ENCODE measurements at regions not wholly inside any gene's neighbourhood (a gene's known extent, or its start where the extent isn't known, plus 50 kb on each side); places are given as distances from the start of the nearest gene placed in this dataset.
"Not testable (repeated sequence)": the region's sequence is repeated elsewhere in the genome, so short reads cannot be mapped to it uniquely, and the experiment has no call there.

DNA sequence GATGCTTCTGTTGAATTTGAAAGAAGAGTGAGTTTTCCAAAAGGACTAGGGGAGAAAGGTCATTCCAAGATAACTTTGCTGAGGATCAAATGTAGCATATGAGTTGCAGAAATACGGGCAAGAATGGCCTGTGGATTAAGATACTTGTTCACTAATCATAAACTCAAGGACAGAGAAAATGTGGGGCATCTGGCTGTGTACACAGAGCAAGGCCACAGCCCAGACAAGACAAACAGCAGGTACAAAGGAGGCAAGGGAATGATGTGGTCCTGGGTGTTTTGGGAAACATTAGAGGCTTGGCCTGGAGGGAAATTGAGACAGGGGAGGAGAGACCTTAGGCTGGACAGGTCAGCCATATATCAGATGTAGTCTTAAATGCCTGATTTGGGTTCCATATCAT is 254.8 kb downstream of the TTC32 start:
- intact Hi-C loops (cut with micrococcal nuclease): no loop called here
- ATAC-seq: no peak

DNA sequence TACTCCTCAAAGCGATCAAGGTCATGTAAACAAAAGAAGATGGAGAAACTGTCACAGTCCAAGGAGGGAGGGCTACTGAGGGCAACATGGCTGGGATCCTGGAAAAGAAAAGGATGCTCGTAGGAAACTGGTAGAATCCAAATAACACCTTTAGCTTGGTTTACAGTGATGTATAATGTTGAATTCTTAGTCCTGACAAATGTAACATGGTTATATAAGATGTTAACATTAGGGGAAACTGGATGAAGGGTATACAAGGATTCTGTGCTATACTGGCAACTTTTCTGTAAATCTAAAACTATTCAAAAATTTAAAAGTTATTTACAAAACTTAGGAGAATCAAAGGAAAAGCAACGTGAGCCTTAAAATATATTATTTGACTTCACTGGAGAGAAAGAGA is 257.0 kb downstream of the TTC32 start:
- no peak for ATAC-seq
- no peak for DNase-seq
- intact Hi-C loops (cut with micrococcal nuclease): no loop called here

More for the DNA sequence above, 254.8 kb downstream of the TTC32 start:
- no peak for DNase-seq

DNA sequence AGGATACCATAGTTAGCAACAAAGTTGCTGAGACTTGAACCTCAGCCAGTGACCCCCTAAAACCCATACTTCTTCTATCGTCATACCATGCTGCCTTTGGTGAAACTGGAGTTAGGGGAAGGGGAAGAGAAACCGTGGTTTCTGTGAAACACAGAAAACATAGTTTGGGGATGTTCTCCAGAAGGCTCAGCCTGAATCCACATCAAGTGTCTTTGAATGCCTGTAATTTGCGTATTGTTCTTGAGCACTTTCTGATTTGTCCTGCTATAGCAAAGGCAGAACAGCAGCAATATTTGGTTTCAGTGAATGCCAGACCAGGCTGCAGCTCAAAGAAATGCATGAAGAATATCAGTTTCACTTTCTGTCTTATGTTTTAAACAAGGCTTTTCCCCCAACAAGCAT is 258.7 kb downstream of the TTC32 start:
- intact Hi-C loops (cut with micrococcal nuclease): no loop called here
- no peak for DNase-seq
- ATAC-seq: no peak

DNA sequence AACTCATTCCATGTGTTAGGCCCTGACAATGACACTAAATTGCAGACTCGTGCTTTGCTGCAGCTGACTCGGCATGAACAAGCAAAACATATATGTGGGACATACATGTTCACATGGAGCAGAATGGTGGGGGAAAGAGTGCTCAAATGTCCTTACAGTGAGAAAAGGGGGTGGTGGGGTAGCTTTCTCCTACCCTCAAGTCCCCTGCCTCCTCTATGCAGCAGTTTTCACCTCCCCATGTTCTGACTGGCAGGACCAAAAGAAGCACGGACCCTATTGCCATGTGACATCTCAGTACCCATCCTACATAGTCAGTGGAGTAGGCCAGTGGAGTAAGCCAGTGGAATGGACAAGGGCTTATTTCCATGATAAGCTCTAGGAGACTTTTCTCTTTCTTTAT is 259.3 kb downstream of the TTC32 start:
- ATAC-seq (no peak), DNase-seq (no peak)
- intact Hi-C loops (cut with micrococcal nuclease): no loop called here

DNA sequence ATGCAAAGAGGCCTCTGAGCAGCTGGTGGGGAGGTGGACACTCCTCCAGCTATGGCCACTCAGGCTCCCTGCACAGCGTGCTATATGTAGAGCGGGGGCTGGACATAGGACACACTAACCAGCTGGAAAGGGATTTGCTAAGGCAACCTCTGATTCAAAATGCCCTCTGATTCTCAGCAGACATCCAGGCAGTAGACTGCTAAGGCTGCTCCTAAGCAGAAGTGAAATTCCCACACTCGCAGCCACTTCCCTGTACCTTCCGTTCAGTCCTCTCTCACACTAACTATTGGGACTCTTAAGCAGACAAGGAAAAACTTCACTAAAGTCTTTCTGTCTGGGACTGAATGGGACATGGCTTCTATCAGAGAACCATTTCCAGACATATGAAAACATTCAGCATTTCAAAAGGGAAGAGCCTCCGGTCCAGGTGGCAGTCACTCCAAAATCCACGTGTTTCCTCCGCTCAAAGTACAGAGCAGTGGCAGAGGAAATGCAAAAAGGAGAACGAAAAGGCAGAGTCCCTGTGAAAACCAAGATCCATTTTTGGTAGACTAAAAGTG is 265.8 kb downstream of the TTC32 start:
- intact Hi-C loops (cut with micrococcal nuclease): no loop called here
- DNase-seq (no peak), ATAC-seq (no peak)

DNA sequence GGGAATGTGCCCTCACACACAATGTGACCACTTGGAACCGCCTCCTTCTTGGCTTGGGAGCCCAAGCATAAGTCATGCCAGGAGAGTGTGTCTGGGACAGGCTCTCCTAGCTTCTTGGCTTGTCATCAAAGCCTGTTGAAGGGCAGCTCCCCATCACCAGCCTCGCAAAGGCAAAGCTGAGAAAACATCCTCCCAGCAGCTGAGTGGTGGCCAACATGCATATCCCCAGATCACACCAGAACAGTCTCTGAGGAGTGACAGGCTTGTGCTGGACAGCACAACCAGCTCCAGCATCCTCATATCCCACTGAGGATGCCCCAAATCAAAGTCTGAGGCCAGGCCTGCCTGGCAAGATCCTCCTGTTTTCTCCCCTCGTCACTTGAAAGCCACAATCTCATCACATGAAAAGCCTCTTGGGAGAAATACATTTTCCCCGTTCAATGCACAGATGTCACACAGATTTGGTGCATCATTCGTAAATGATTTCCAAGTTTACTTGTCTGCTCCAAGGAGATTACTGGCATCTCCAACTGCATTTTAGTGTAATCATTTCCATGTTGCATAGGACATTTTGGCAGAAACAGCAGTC is 269.3 kb downstream of the TTC32 start:
- intact Hi-C loops (cut with micrococcal nuclease): no loop called here
- peak; percentile 98 for ATAC-seq
- DNase-seq: peak; percentile 75

DNA sequence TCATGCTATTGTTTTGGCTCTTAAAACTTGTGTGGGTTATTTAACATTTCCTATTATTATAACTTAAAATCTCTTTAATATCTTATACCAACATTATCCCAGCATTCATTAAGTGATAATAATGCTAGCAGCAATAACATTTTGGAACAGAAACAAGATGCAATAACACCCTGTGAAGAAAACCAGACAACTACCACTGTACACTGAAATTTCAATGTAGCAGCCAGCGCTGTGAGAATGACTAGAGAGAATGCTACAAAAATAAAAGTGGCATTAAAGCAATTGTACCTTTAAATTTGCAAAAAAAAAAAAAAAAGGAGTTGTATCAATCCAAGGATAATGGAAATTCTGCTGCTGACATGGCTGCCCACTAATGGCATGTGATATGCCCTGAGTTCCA is 269.9 kb downstream of the TTC32 start:
- intact Hi-C loops (cut with micrococcal nuclease): no loop called here
- DNase-seq (no peak), ATAC-seq (peak; percentile 24)

DNA sequence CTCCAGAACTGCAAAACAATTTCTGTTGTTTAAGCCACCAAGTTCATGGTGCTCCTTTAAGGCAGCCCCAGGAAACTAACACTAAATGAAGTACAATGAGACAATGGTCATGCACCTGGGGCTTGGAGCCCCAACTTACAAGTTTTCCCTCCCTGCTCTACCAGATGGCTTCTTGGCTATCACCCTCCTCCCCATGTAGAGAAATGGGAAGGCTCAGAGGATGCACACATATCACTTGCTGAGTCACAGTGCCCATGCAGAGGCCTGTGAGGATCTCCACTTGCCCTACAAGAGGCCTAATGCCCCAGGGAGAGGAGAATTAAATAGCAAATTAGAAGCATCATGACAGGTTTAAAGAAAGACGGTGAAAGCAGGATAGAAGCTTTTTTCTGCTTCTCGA is 270.9 kb downstream of the TTC32 start:
- no peak for DNase-seq
- intact Hi-C loops (cut with micrococcal nuclease): no loop called here
- no peak for ATAC-seq

DNA sequence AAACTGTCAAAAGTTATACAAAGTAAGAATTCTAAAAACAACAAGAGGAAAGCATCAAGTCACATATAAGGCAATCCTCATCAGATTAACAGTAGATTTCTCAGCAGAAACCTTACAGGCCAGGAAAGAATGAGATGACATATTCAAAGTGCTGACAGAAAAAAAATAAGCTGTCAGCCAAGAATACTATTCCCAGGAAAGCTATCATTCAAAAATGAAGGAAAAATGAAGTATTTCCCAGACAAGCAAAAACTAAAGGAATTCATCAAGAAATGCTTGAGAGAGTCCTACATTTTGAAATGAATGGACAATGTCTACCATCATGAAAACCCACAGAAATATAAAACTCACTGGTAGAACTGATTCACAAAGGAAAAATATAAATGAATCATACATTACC is 268.9 kb upstream of the OSR1 start:
- ATAC-seq (no peak), DNase-seq (no peak)
- intact Hi-C loops (cut with micrococcal nuclease): no loop called here

DNA sequence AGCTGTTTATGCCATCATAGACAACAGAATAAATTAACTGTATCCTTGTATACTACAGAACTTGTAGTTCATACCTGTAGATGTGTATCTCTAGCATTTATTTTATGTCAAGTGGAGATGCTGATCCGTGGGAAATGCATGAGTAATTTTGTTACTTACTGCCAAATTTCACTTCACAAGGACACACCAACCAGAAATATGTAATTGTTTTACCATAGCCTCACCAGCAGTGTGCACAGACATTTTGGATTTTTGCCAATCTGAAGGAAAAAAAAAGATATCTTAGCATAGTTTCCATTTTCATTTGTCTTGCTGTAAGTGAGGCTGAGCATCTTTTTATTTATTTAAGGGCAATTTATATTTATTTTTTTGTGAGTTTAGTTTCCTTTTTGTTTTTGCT is 265.1 kb upstream of the OSR1 start:
- intact Hi-C loops (cut with micrococcal nuclease): no loop called here

DNA sequence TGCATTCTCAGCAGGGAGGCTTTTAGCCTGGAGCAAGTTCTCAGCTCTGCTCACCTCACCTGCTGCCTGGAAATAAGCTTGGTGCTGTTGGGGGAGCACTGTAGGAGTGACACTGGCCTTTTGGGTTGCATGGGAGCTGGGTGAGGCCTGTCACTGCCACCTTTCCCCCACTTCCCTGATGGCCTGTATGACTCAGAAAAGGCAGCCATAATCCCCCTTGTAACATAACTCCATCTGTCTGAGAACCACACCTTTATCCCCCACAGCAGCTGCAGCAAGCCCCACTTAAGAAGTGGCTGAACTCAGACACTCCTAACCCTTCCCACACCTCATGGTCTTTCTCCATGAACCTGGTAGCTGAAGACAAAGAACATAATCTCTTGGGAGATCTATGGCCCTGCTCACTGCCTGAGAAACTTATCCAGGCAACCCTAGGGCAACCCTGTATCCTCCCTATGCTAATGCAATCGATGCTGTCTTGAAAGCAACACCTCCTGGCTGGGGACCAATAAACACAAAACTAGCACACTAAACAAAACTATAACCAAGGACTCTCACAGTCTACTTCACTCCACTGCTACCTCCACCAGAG is 258.9 kb upstream of the OSR1 start:
- DNase-seq (no peak), ATAC-seq (no peak)
- intact Hi-C loops (cut with micrococcal nuclease): no loop called here

More for the DNA sequence above, 265.1 kb upstream of the OSR1 start:
- no peak for DNase-seq
- ATAC-seq: no peak

DNA sequence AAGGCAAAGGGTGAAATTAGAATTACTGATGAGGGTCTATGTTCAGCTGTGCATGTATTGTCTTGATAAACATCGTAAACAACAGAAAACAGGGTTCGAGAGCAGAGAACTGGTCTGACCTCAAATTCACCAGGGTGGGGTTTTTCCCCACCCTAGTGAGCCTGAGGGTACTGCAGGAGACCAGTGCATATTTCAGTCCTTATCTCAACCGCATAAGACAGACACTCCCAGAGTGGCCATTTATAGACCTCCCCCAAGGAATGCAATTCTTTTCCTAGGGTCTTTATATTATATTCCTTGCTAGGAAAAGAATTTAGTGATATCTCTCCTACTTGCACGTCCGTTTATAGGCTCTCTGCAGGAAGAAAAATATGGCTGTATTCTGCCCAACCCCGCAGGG is 257.0 kb upstream of the OSR1 start:
- intact Hi-C loops (cut with micrococcal nuclease): not testable (repeated sequence)

DNA sequence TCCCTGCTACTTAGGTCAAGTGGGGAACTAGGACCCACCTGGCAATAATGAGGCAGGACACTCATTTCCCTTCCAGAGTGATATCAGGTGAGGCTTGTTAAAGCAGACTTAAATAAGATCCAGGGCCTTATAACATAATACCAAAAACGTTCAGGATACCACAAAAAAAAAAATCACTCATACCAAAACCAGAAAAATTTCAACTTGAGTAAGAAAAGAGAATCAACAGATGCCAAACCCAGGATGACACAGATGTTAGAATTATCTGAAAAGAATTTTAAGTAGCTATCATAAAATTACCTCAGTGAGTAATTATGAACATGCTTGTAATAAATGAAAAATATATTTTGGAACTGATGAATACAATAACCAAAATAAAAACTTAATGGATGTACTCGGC is 255.6 kb upstream of the OSR1 start:
- no peak for DNase-seq
- no peak for ATAC-seq
- intact Hi-C loops (cut with micrococcal nuclease): no loop called here

More for the DNA sequence above, 257.0 kb upstream of the OSR1 start:
- ATAC-seq, DNase-seq: not testable (repeated sequence)

DNA sequence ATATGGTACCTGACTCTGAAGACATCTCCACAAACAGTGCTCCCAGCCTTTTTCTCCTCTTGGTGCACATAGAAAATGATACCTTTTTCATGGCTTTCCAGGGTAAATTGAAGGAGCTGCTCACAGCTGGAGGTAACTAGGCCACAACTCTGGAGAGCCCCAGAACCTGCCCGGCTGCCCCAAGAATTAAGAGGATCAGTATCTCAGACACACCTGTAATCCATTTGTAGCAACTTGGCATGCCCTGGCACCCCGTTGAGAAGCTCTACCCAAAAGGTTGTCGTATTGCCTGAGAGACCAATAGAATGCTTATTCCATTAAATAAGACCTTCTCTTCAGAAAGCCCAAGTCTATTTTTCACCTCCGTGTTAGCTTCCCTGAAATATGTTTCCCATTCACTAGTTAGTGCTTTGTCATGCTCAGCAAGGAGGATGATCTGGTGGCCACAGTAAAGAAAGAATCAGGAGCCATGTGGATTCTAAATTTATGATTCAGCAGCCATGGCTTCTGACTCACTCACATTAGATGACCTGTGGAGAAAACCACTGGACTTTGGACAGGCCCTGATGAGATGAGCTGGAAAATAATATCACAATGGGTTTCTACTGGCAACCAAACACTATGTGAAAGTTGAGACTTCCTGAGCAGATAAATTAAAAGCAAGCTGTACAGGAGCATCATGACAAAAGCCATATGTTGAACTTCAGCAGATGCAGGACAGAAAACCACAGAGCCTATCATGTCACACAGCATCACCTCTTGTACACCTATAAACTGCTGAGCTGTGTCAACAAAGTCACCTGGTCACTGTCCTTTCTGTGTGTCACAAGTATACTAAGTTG is 253.3 kb upstream of the OSR1 start:
- DNase-seq (no peak), ATAC-seq (no peak)
- intact Hi-C loops (cut with micrococcal nuclease): no loop called here

DNA sequence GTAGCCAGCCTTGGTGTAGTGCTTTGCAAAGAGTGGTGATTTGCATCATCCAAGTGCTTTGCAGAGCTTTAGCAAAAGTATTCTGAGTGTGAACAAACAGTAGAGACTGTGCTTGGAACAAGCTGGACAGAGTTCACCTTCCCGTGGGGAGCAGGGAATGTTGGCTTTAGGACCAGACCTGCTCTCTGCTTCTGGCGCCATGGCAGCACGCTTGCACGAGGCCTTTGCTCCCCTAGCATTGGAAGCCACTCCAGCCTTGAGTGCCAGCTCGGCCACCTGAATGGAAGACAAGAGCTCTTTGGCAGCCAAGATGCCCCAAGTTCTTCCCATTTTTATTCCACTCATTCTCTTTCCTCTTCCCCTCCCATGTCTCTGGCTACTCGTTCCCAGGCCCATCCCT is 250.8 kb upstream of the OSR1 start:
- intact Hi-C loops (cut with micrococcal nuclease): no loop called here
- no peak for DNase-seq
- no peak for ATAC-seq

DNA sequence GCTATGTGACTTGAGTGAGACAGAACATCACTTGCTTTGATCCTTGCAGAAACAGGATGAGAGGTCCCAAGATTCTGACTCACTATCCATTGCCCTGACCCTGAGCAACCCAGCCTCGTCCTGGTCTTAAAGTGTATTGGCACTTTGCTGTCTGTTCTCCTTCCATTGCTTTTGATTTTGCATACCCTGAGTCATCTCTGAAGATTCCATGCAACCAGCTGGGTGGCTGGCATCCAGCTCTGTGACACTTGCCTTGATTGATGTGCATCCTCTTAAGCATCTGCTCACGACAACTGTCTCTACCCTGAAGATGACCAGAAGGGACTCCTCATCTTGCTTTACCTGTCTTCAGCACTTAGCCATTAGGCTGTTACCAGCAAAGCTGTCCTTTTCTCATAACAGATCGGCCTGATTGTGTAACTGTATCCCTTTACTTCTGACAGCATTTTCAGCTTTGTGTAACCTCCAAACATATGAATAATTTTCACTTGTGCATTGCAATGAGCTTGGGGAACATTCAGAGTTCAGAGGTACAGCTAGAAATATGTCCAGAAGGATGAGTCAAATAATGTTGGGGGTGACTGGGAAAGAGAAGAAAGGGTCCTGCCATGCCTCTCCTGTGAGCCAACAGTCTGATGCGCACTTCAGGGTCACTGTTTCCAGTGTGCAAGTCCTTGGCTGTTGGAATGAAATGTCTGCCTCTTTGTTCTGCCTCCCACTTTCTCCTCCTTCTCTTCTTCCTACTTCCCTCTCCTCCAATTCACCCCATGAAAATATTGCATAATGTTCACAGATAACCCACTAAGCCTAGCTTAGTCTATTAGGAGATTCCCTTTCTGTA is 249.7 kb upstream of the OSR1 start:
- DNase-seq: no peak
- ATAC-seq: no peak
- intact Hi-C loops (cut with micrococcal nuclease): no loop called here

DNA sequence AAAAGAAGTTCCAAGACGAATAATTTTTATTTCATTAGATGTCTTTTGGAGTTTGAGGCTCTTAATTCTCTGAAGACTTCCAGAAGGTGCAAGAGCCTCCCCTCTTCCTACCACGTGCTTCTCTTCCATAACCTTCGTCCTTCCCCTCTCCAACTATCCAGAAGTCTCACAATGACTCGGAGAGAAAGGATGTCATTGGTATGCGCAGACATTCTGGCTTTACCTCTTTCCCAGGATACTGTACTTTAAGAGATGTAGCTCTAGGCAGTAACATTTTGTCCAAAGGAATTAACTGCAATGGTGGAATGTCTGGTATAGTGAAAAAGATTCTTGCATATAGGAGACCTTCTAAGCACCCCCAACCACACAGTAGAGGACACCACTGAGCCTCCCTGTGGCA is 249.0 kb upstream of the OSR1 start:
- ATAC-seq: no peak
- DNase-seq: no peak
- intact Hi-C loops (cut with micrococcal nuclease): no loop called here

DNA sequence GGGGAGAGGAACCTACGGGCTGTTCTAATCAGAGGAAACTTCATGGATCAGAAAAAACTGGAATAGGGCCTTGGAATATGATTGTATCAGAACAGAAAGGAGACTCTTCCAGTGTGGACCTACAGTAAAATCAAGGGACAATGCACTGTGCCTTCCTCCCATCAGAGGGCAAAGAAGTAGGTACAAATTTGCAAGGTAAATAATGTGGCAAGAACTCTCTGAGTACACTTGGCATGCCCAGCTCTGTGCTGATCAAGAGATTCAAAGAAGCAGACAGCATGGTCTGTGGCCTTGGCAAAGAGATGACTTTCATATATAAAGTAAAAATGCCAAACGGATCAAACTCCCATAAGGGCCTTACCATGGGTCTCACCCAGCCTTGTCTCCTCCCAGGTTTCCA is 242.6 kb upstream of the OSR1 start:
- DNase-seq: no peak
- intact Hi-C loops (cut with micrococcal nuclease): no loop called here
- ATAC-seq: no peak

DNA sequence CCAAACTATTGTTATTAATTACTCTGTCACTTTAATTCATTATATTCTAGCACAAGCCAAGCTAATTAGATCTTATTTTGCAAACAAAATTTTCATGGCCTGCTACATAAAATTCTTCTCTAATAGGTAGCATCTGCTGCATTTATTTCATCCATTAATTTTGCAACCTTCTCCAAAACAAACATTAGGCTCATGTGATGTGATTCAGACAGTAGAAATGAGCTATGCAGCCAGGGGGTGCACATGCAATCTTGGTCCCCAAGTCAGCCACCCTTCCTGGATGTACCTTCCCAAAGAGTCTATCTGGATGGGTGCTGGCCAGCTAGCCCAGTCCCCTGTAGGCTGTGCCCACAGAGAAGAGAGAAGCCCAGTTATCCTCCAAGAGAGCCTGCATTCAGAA is 242.1 kb upstream of the OSR1 start:
- ATAC-seq (no peak), DNase-seq (no peak)
- intact Hi-C loops (cut with micrococcal nuclease): no loop called here

DNA sequence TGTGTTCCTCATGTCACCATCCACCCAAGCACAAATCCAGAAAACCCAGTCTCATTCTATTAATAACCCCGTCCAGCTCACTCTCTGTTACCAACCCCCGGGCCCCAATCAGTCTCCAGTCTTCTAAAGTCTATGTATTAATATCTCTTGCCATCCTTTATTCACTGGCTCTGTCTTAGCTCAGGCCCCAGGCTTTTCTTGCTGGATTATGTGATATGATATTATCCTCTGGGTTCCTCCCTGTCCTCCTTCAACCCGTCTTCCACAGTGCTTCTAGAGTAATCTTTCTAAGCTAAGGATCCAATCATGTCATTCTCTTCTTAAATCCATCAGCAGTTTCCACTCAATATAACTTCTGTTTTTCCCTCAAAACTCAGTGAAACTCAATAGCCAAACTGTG is 240.5 kb upstream of the OSR1 start:
- no peak for ATAC-seq
- no peak for DNase-seq
- intact Hi-C loops (cut with micrococcal nuclease): no loop called here
